Mesenchymal stem cell (in vitro differentiated cells and primary cell): ENCODE measurements at regions not wholly inside any gene's neighbourhood (a gene's known extent, or its start where the extent isn't known, plus 50 kb on each side); places are given as distances from the start of the nearest gene placed in this dataset.

Source experiments
- DNase-seq: peaks from one replicate; pipeline ENCODE4 v3.0.0-alpha.2; 2013
- H2AFZ ChIP-seq: one replicate; pipeline ENCODE4 v1.6.1; 2013; ENCODE audit warnings: low read depth, mild to moderate bottlenecking, control low read depth, inconsistent platforms, low read length, moderate library complexity
- H2AK5ac ChIP-seq: 2 replicates; pipeline ENCODE4 v1.6.1; 2013; ENCODE audit warnings: low read length, moderate library complexity, mild to moderate bottlenecking, inconsistent platforms; ENCODE audit not compliant: severe bottlenecking
- H2BK120ac ChIP-seq: one replicate; pipeline ENCODE4 v1.6.1; 2013; ENCODE audit warnings: low read depth, mild to moderate bottlenecking, inconsistent platforms, low read length, moderate library complexity
- H2BK12ac ChIP-seq, 2 experiments: one replicate each; pipeline ENCODE4 v1.6.1; 2013; ENCODE audit warnings: inconsistent platforms in 2 of 2, low read length in 2 of 2, mild to moderate bottlenecking in 2 of 2, moderate library complexity in 2 of 2, control low read depth in 1 of 2
- H2BK15ac ChIP-seq: one replicate; pipeline ENCODE4 v1.6.1; 2013; ENCODE audit warnings: mild to moderate bottlenecking, low read depth, inconsistent platforms; ENCODE audit not compliant: poor library complexity, severe bottlenecking
- H2BK5ac ChIP-seq: 2 replicates; pipeline ENCODE4 v1.6.1; 2013; ENCODE audit warnings: low read depth, mild to moderate bottlenecking, low read length, control low read depth, inconsistent platforms; ENCODE audit not compliant: poor library complexity, severe bottlenecking
- H3K14ac ChIP-seq, 2 experiments: one replicate each; pipeline ENCODE4 v1.6.1; 2013; ENCODE audit warnings: inconsistent platforms in 2 of 2, low read length in 2 of 2, control low read depth in 1 of 2, mild to moderate bottlenecking in 1 of 2, moderate library complexity in 1 of 2
- H3K18ac ChIP-seq, 2 experiments: one replicate each; pipeline ENCODE4 v1.6.1; 2013; ENCODE audit warnings: inconsistent platforms in 2 of 2, low read length in 2 of 2, control low read depth in 1 of 2, low read depth in 1 of 2, mild to moderate bottlenecking in 1 of 2
- H3K23ac ChIP-seq, 2 experiments: one replicate each; pipeline ENCODE4 v1.6.1; 2013; ENCODE audit warnings: inconsistent platforms in 2 of 2, low read length in 2 of 2, mild to moderate bottlenecking in 2 of 2, moderate library complexity in 2 of 2, control low read depth in 1 of 2
- H3K27ac ChIP-seq: 2 replicates; pipeline ENCODE4 v1.5.1; 2013; ENCODE audit warnings: mild to moderate bottlenecking, moderate library complexity, low read length, control low read depth, inconsistent platforms; ENCODE audit not compliant: poor library complexity, severe bottlenecking
- H3K27me3 ChIP-seq, 2 experiments: 2 replicates each; pipeline versions ENCODE4 v1.6.1 to v1.7.0; 2013; ENCODE audit warnings: low read length in 2 of 2, mild to moderate bottlenecking in 2 of 2, moderate library complexity in 2 of 2, control low read depth in 1 of 2, inconsistent platforms in 1 of 2; ENCODE audit not compliant: control insufficient read depth in 1 of 2, insufficient read depth in 1 of 2
- H3K36me3 ChIP-seq, 2 experiments: 2 replicates each; pipeline versions ENCODE4 v1.6.1 to v1.7.0; 2013; ENCODE audit warnings: low read length in 2 of 2, control low read depth in 1 of 2, inconsistent platforms in 1 of 2, low read depth in 1 of 2, mild to moderate bottlenecking in 1 of 2; ENCODE audit not compliant: insufficient read depth in 2 of 2, control insufficient read depth in 1 of 2
- H3K4ac ChIP-seq, 2 experiments: one replicate each; pipeline ENCODE4 v1.6.1; 2013; ENCODE audit warnings: inconsistent platforms in 2 of 2, low read length in 2 of 2, mild to moderate bottlenecking in 2 of 2, moderate library complexity in 2 of 2, control low read depth in 1 of 2, low read depth in 1 of 2
- H3K4me1 ChIP-seq: 2 replicates; pipeline ENCODE4 v1.6.1; 2013; ENCODE audit warnings: low read depth, low read length, control low read depth; ENCODE audit not compliant: control insufficient read depth, insufficient read depth
- H3K4me2 ChIP-seq: 2 replicates; pipeline ENCODE4 v1.6.1; 2013; ENCODE audit warnings: low read length, mild to moderate bottlenecking, inconsistent platforms; ENCODE audit not compliant: poor library complexity, severe bottlenecking
- H3K4me3 ChIP-seq, 2 experiments: 2 replicates each; pipeline versions ENCODE4 v1.5.1 to v1.7.0; 2013; ENCODE audit warnings: low read length in 2 of 2, mild to moderate bottlenecking in 2 of 2, control low read depth in 1 of 2, low read depth in 1 of 2; ENCODE audit not compliant: insufficient read depth in 1 of 2
- H3K79me1 ChIP-seq: replicated peaks from 2 replicates; pipeline ENCODE4 v1.6.1; 2013; ENCODE audit warnings: mild to moderate bottlenecking, control low read depth, low read length, inconsistent platforms; ENCODE audit not compliant: poor library complexity, severe bottlenecking
- H3K9ac ChIP-seq: 2 replicates; pipeline ENCODE4 v1.7.0; 2013; ENCODE audit warnings: mild to moderate bottlenecking, low read length, moderate library complexity
- H3K9me3 ChIP-seq: 2 replicates; pipeline ENCODE4 v1.7.0; 2013; ENCODE audit warnings: mild to moderate bottlenecking, low read length; ENCODE audit not compliant: control insufficient read depth
- H4K8ac ChIP-seq: one replicate; pipeline ENCODE4 v1.6.1; 2013; ENCODE audit warnings: inconsistent platforms, mild to moderate bottlenecking, low read length, moderate library complexity
- H4K91ac ChIP-seq: one replicate; pipeline ENCODE4 v1.6.1; 2013; ENCODE audit warnings: mild to moderate bottlenecking, low read length, inconsistent platforms
- WGBS: methylation state at CpG from one replicate; pipeline ENCODE4 v1.1.7; 2013; ENCODE audit warnings: mixed read lengths; 5-methylcytosine and 5-hydroxymethylcytosine counted together

DNA sequence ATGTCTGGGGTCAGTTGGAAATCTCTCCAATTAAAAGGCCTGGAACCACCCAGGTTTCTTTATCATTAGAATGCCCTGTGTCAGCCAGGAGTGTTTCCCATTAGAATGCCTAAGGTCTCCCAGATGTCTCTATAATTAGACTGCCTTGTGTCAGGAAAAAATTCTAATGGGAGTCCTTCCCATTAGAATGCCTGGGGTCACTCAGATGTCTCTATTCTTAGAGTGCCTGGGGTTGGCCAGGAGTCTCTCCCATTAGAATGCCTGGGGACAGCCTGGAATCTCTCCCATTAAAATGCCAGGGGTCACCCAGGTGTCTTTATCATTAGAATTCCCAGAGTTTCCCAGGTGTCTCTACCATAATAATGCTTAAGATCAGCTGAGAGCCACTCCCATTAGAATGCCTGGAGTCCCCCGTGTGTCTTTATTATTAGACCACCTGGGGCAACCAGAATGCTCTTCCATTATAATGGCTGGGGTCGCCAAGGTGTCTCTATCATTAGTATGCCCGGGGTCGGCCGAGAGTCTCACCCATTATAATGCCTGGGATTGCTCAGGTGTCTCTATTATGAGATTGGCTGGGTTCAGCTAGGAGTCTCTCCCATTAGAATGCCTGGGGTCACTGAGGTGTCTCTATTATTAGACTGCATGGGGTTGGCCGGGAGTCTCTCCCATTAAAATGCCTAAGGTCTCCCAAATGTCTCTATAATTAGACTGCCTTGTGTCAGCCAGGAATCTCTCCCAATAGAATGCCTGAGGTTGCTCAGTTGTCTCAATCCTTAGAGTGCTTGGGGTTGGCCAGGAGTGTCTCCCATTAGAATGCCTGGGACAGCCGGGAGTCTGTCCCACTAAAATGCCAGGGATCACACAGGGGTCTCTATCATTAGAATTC, 2254.6 kb downstream of the TP53TG3F start:
- no peak overlapping the region for H3K27ac ChIP-seq
- 66% methylated on average over 7 of the region's 7 CpGs for WGBS
- no peaks in the 10 kb centered on the region for H3K4me1 ChIP-seq
- no peak overlapping the region for H3K18ac ChIP-seq
- H3K4me3 ChIP-seq, result no peak overlapping the region
- H2AFZ ChIP-seq, result no peak overlapping the region
- no peak overlapping the region for H2BK120ac ChIP-seq
- no peak overlapping the region for H2BK12ac ChIP-seq
- no peak overlapping the region for H2BK5ac ChIP-seq
- H3K9me3 ChIP-seq, result peaks cover 7% of the 10 kb centered on the region
- no peak overlapping the region for H3K14ac ChIP-seq
- no peak overlapping the region for H4K8ac ChIP-seq
- H3K4ac ChIP-seq, result no peak overlapping the region
- no peak overlapping the region for H2BK15ac ChIP-seq
- H3K9ac ChIP-seq, result no peak overlapping the region
- H4K91ac ChIP-seq, result no peak overlapping the region
- DNase-seq, result no peak
- H3K36me3 ChIP-seq, result no peaks in the 10 kb centered on the region
- H3K23ac ChIP-seq, result no peak overlapping the region
- H3K79me1 ChIP-seq, result no peaks in the 10 kb centered on the region
- no peak overlapping the region for H3K4me2 ChIP-seq
- no peaks in the 10 kb centered on the region for H3K27me3 ChIP-seq
- H2AK5ac ChIP-seq, result no peak overlapping the region

DNA sequence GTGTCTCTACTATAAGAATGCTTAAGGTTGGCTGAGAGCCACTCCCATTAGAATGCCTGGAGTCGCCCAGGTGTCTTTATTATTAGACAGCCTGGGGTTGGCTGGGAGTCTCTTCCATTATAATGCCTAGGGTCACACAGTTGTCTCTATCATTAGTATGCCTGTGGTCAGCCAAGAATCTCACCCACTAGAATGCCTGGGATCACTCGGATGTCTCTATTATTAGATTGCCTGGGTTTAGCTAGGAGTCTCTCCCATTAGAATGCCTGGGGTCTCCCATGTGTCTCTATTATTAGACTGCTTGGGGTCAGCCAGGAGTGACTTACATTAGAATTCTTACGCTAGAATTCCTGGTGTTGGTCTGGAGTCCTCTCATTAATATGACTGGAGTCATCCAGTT, 2255.3 kb downstream of the TP53TG3F start:
- no peak for DNase-seq
- Histone ChIP-seq H3K4me1 (no peaks in the 10 kb centered on the region), H3K14ac (no peak overlapping the region), H2BK15ac (no peak overlapping the region), H2BK5ac (no peak overlapping the region), H4K8ac (no peak overlapping the region), H3K36me3 (no peaks in the 10 kb centered on the region), H3K23ac (no peak overlapping the region), H2BK12ac (no peak overlapping the region), H3K9me3 (peaks cover under 1% of the 10 kb centered on the region), H2BK120ac (no peak overlapping the region), H3K4me2 (no peak overlapping the region), H3K9ac (no peak overlapping the region), H3K4ac (no peak overlapping the region), H3K79me1 (no peaks in the 10 kb centered on the region), H2AK5ac (no peak overlapping the region), H3K18ac (no peak overlapping the region), H2AFZ (no peak overlapping the region), H4K91ac (no peak overlapping the region), H3K27ac (no peak overlapping the region), H3K27me3 (no peaks in the 10 kb centered on the region), H3K4me3 (no peak overlapping the region)
- whole genome bisulfite sequencing, result 79% methylated on average over 2 of the region's 3 CpGs

DNA sequence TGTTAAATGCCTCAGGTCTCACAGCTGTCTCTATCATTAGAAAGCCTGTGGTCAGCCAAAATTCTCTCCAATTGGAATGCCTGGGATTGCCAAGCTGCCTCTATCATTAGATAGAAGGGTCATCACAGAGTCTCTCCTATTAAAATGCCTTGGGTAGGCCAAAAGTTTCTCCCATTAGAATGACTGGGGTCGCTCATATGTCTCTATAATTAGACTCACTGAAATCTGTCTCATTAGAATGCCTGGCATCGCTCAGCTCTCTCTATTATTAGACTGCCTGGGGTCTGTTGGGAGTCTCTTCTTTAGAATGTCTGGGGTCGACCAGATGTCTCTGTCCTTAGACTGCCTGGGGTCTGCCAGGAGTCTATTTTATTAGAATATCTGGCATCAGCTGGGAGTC, 2265.1 kb downstream of the TP53TG3F start:
- H2BK15ac ChIP-seq, result no peak overlapping the region
- H2BK12ac ChIP-seq, result no peak overlapping the region
- H2BK5ac ChIP-seq, result no peak overlapping the region
- no peak overlapping the region for H3K4me3 ChIP-seq
- no peak overlapping the region for H3K9ac ChIP-seq
- no peak overlapping the region for H2AFZ ChIP-seq
- H3K18ac ChIP-seq, result no peak overlapping the region
- H3K4me1 ChIP-seq, result no peaks in the 10 kb centered on the region
- H2AK5ac ChIP-seq, result no peak overlapping the region
- no peak overlapping the region for H4K8ac ChIP-seq
- peaks cover 14% of the 10 kb centered on the region for H3K9me3 ChIP-seq
- H3K79me1 ChIP-seq, result no peaks in the 10 kb centered on the region
- no peak overlapping the region for H3K4ac ChIP-seq
- WGBS, result 49% methylated on average over 3 of the region's 3 CpGs
- no peak overlapping the region for H3K23ac ChIP-seq
- no peaks in the 10 kb centered on the region for H3K27me3 ChIP-seq
- H3K36me3 ChIP-seq, result no peaks in the 10 kb centered on the region
- H3K27ac ChIP-seq, result no peak overlapping the region
- DNase-seq, result no peak
- no peak overlapping the region for H3K14ac ChIP-seq
- no peak overlapping the region for H4K91ac ChIP-seq
- no peak overlapping the region for H2BK120ac ChIP-seq
- no peak overlapping the region for H3K4me2 ChIP-seq

DNA sequence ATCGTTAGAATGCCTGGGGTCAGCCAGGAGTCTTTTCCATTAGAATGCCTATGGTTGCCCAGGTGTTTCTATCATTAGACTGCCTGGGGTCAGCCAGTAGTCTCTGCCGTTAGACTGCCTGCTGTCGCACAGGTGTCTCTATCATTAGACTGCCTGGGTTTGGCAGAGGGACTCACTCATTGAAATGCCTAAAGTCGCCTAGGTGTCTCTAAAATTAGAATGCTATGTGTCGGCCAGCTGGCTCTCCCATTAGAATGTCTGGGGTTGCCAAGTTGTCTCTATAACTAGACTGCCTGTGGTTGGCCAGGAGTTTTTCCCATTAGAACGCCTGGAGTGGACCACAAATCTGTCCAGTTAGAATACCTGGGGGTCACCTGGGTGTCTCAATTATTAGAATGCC, 2266.5 kb downstream of the TP53TG3F start:
- no peak overlapping the region for H3K4me3 ChIP-seq
- no peaks in the 10 kb centered on the region for H3K4me1 ChIP-seq
- H3K79me1 ChIP-seq, result no peaks in the 10 kb centered on the region
- no peak overlapping the region for H2BK5ac ChIP-seq
- H3K27ac ChIP-seq, result no peak overlapping the region
- no peaks in the 10 kb centered on the region for H3K27me3 ChIP-seq
- no peak overlapping the region for H2AFZ ChIP-seq
- H3K9ac ChIP-seq, result no peak overlapping the region
- H3K36me3 ChIP-seq, result no peaks in the 10 kb centered on the region
- H4K8ac ChIP-seq, result no peak overlapping the region
- H3K23ac ChIP-seq, result no peak overlapping the region
- WGBS, result 79% methylated on average over 6 of the region's 6 CpGs
- no peak for DNase-seq
- peaks cover 13% of the 10 kb centered on the region for H3K9me3 ChIP-seq
- no peak overlapping the region for H3K4me2 ChIP-seq
- no peak overlapping the region for H2BK120ac ChIP-seq
- H2BK12ac ChIP-seq, result no peak overlapping the region
- H3K4ac ChIP-seq, result no peak overlapping the region
- H4K91ac ChIP-seq, result no peak overlapping the region
- H3K14ac ChIP-seq, result no peak overlapping the region
- H2AK5ac ChIP-seq, result no peak overlapping the region
- no peak overlapping the region for H3K18ac ChIP-seq
- H2BK15ac ChIP-seq, result no peak overlapping the region
